ENCODE measurements at regions not wholly inside any gene's neighbourhood (a gene's known extent, or its start where the extent isn't known, plus 50 kb on each side); places are given as distances from the start of the nearest gene placed in this dataset.

DNA sequence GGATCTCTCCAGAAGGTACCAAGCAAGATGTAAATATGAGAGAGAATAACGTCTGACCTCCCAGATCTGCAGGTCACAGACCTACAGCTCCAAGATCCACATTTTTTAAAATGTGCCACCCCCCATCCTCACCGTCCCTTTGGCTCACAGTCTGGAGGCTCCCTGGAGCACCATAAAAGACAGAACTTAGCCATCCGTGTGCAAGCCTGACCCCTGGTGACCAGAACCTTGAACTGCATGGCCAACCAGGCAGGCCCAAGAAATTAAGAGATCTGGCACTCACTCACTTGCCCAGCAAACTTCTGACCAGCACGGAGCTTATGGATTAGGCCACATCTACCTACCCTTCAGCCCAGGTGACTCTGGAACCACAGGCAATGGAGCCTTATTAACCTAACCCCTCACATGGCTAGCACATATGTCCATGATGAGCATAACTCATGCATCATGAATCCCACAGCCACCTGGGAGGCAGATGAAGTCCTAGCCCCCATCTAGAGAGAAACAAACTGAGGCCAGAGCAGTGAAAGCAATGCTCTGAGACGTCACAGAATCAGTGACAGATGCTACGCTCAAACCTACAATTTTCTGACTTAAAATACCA is 275.3 kb downstream of the UACA start:
- WGBS, 3 donors = 22 to 26% (median 25%) methylated on average over 6 of the region's 6 CpGs
- no peak overlapping the region for H3K27ac ChIP-seq (ENCODE audit: low read depth, low read length)

DNA sequence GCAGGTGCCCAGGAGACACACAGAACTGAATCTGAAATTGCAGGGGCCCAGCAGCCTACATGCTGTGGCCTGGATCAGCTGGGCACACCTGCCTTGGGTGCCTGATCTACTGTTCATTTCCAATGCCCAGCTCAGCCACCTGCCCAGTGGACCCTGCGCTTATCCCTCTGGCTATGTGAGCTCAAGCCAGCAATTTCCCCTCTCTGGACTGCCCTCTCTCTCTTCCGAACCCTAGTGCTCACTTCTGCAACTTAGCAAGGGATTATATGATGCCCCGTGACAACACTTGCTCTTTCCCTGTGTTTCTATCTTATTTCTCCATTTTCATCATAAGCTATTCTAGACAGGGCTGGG is 276.0 kb downstream of the UACA start:
- H3K27ac ChIP-seq (ENCODE audit: low read depth, low read length) = no peak overlapping the region
- WGBS, 3 donors = 78 to 85% (median 81%) methylated on average over 3 of the region's 3 CpGs

DNA sequence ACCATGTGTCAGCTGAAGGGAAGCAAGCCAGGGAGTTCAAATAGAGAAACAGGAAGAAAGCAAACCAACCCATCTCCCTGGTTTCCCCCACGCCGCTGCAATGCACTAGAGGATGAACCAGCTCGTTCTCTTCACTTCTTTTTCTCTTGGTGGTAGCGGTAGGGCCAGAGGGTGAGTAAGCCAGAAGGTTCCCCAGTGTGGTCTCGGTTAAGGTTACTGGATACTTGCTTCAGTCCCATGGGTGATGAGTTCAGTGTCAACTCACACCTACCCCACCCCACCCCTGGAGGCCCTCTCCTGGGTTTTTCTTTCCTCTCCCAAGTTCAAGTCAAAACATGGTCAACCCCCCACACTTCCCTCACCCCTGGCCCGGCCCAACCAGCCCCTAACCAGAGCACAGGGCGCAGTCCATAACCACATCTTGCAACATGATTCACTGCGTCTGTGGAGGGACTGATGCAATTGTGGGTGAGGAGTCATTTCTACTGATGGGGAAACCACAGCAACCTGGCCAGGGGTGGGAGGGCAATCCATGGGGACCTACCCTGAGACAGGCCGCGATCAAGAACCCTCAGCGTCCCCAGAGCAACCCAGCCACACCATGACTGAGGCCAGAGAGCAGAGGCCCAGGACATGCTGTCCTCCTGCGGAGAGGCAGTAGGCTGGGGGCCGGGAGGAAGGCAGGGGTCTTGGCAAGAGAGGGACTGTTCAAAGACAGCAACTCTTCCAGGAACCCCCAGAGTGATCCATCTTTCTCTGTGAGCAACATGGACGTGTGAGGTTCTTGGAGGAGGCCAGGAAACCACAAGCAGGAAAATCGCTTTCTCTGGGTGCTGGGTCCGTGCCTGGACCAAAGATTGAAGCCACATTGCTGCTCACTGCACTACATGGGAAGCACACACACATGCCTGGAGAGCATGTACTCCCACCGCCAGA is 276.6 kb downstream of the UACA start:
- H3K27ac ChIP-seq (ENCODE audit: low read depth, low read length) = no peak overlapping the region
- 49 to 79% (median 49%) methylated on average over 17 of the region's 17 CpGs for WGBS, 3 donors

DNA sequence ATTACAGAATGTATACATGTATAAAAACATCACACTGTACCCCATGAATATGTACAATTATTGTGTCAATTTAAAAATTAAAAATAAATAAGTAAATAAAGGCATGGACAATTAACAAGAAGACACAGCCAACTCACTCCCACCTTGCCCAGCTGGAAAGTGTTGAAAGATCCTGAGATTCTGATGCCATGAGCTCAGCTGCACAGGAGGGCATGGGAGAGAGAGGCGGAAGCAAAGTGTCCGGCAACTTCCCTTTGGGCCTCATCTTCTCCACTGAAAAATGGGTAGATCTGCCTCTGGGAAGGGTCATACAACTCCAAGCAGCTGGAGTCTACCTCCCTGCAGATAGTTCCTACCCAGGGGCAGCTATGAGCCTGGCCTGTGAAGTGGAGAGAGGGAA is 277.3 kb downstream of the UACA start:
- WGBS, 3 donors = 64 to 98% (median 67%) methylated on average over 2 of the region's 2 CpGs
- no peak overlapping the region for H3K27ac ChIP-seq (ENCODE audit: low read depth, low read length)

DNA sequence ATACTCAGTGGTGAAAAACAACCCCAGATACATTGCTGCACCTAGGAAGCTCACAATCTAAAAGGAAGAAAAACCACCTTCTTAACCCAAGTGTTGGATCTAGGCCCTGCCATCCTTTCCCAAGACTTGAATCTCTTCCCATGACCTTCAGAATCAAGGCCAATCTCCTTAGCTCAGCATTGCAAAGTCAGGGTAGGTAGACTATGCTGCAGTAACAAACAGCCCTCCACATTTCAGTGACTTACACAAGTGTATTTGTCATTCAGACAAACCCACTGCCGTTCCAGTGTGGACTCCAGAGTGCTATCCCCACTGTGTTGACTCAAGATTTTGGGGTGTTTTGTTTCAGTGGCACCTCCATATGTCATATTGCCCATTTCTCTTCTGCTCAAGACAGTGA is 278.4 kb downstream of the UACA start:
- WGBS, 3 donors = 0 to 61% (median 46%) methylated on average over 1 of the region's 1 CpG
- no peak overlapping the region for H3K27ac ChIP-seq (ENCODE audit: low read depth, low read length)

DNA sequence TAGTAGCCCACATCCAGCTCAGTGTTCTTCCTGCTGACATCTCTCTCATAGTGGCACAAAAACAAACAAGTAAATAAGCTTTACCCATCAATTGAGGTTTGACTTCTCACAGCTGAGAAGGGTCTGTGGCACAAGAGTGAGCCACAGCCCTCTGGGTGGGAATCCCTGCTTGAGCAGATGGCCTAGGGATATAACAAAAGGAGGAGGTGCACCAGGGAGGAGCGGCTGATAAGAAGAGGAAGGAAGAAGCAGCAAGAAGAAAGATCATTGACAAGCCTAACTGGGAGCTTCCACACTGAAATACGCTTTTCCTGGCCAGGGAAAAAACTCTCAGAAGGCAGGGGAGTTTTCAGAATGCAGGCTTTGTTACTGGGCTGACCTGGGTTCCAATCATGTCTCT is 279.8 kb downstream of the UACA start:
- WGBS, 3 donors = 58 to 83% (median 71%) methylated on average over 2 of the region's 2 CpGs
- no peak overlapping the region for H3K27ac ChIP-seq (ENCODE audit: low read depth, low read length)

DNA sequence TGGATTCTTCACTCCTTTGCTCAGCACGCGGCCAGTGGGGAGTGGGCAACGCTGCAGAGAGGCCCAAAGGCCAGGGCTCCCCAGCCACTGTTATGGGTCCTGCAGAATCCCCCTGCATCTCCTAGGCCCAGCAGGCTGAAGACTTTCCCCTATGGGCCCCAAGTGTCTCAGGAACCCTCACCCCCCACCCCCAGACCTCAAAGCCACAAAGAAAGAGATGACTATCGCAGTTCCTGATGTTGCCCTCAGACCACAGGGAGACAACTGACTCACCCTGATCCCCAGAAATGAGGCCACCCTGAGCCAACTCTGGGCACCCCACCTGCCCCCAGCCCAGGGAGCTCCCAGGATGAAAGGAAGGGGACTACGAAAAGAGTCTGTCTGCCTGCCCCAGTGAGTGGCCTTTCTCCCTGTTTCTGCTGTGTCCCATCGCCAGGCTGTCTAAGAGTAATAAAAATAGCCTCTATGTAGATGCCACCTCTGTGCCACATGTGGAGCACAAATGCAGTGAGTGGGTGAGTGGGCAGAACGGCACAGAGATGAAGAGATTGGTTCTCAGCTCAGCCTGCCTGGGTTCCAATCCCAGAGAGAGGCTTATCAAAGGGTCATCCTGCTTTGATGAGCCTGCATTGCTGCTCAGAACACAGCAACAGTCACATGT is 283.0 kb downstream of the UACA start:
- 60 to 81% (median 62%) methylated on average over 7 of the region's 7 CpGs for WGBS, 3 donors
- no peak overlapping the region for H3K27ac ChIP-seq (ENCODE audit: low read depth, low read length)

DNA sequence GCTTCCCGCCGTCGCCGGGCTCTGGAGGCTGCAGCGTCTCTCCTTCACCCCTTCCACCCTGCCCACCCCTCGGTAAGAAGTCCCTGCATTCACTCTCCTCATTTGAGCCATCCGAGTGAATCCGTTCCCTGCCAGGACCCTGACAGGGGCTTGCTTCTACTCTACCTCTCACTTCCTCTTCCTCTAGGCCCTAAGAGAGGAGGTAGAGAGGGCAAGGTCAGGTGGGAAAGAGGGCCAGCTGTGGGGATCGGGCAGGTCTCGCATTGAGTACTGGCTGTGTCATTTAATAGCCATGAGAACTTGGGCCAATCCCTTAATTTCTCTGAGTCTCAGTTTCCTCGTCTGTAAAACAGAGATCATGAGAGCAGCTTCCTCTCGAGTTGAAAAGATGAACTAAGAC is 283.6 kb downstream of the UACA start:
- 75 to 77% (median 76%) methylated on average over 12 of the region's 12 CpGs for WGBS, 3 donors

DNA sequence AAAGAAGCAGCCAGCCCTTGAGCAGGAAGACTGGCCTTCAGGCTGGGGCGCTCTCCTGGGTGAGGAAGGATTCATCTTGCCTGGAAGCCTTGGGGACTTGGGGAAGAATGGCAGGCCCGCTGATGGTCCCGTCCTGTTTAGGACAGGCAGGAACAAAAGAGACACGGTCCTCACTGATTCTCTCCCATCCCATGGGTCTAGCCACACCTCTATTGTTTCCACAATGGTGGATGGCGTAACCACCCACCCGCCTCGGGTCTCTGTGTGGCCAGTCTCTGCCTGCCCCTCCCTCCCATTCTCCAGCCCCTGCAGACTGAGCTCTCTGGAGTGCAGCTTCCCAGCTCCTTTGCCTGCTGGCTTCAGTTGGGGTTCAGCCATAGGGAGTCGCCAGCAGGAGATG is 284.3 kb downstream of the UACA start:
- H3K27ac ChIP-seq (ENCODE audit: low read depth, low read length) = no peak overlapping the region
- WGBS, 3 donors = 66 to 78% (median 70%) methylated on average over 8 of the region's 8 CpGs

More for the DNA sequence above, 283.6 kb downstream of the UACA start:
- H3K27ac ChIP-seq (ENCODE audit: low read depth, low read length) = no peak overlapping the region

DNA sequence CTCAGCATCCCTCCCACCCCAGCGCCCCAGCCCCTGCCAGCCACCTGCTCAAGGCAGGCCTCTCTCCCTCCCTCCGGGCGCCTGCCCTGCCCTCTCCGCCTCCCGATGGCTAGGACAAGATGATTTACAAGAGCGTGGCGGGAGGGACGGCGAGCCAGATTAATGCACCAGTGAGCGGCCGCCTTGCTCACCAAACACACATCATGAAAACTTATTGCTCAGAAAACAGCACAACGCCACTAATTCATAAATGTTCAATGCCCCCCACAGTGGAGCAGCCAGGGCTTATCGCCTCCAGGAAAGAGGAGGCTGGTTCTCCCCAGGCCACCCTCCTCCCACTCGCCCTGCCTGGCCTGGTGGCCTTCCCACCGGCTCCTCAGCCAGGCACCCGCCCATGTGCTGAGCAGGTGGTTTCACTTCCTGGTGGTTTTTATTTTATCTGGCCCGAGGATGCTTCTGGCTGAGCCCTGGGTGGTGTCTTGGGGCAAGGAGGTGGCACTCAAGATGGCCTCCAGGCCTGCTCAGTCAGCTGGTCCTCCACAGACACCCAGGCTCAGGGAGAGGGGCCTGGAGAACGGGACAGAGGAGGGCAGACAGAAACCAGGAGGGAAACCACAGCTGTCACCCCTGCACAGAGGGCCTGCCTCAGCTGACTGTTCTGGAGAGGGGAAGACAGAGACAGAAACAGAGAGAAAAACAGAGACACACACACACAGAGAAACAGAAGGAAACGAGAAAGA is 284.9 kb downstream of the UACA start:
- H3K27ac ChIP-seq (ENCODE audit: low read depth, low read length) = no peak overlapping the region
- 72 to 77% (median 75%) methylated on average over 19 of the region's 19 CpGs for WGBS, 3 donors

DNA sequence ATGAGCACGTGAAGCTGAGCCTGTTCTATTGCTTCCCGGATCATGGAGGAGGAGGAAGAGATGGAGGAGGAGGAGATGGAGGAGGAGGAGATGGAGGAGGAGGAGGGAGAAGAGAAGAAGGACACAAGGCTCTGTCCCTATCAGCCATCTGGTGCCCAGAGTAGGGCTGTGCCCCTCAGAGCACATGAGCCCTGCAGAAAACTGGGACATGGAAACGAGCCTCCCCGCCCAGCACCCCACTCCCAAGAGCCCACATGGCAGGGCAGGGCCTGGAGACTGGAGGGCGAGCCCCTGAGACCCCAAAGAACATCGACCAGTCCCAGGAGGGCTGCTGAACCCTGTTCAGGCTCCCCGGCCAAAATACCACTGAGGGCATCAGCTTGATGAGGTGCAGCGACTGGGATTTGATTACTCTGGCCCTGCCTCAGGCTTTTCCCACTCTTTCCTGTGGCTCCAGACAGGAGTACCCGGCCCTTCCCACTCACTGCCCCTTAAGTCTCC is 285.6 kb downstream of the UACA start:
- 76 to 93% (median 87%) methylated on average over 9 of the region's 9 CpGs for WGBS, 3 donors
- no peak overlapping the region for H3K27ac ChIP-seq (ENCODE audit: low read depth, low read length)

DNA sequence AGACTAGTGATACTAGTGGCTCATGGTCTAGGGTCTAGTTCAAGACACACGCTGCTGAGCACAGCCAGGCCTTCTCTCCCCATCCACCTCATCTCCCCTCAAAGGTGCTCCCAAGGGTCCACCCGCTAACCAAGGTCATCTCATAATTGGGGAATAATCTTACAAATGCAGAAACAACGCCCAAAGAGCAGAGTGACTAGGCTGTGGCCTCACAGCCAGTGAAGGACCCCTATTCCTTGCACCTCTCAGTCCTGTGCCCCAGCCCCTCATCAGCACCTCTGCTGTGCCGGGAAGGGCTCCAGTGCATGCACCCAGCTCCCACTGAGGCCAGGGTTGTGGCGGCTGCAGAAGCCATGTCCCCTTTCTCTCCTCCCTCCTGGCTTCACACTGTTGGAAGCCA is 286.9 kb downstream of the UACA start:
- 85 to 98% (median 97%) methylated on average over 5 of the region's 5 CpGs for WGBS, 3 donors
- no peak overlapping the region for H3K27ac ChIP-seq (ENCODE audit: low read depth, low read length)

DNA sequence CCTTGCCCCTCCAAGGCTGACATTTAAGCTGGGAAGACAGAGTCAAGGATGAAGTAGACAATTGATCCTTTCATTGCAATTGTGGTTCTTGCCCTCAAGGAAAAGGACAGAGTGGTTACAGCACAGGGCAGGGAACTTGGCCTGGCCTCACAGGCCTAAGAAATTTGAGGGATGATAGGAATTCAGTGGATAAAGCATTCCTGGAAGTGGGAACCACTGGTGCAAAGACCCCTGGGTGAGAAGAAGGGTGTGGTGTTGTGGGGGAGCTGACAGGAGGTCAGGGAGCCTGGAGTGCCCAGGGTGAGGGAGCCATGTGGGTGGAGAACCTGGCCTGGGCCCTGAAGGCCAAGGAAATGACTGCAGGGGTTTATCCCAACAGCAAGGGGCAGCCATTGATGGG is 287.4 kb downstream of the UACA start:
- no peak overlapping the region for H3K27ac ChIP-seq (ENCODE audit: low read depth, low read length)

DNA sequence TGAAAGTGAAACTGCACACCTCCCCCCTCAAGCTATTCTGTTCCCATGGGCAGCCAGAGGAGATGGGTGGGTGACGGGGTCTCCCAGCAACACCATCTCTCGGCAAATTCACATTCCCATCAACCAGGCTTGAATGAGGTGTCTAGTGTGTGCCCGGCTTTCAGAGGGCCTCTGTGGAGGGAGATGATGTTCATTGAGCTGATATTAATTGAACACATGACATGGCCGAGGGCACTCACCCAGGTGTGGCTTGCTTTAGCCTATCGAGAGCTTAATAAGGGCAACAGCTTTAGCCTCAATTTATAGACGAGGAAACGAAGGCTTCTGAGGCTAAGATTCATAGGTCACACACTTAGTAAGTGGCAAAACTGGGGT is 288.0 kb downstream of the UACA start:
- 74 to 86% (median 76%) methylated on average over 7 of the region's 7 CpGs for WGBS, 3 donors
- no peak overlapping the region for H3K27ac ChIP-seq (ENCODE audit: low read depth, low read length)

DNA sequence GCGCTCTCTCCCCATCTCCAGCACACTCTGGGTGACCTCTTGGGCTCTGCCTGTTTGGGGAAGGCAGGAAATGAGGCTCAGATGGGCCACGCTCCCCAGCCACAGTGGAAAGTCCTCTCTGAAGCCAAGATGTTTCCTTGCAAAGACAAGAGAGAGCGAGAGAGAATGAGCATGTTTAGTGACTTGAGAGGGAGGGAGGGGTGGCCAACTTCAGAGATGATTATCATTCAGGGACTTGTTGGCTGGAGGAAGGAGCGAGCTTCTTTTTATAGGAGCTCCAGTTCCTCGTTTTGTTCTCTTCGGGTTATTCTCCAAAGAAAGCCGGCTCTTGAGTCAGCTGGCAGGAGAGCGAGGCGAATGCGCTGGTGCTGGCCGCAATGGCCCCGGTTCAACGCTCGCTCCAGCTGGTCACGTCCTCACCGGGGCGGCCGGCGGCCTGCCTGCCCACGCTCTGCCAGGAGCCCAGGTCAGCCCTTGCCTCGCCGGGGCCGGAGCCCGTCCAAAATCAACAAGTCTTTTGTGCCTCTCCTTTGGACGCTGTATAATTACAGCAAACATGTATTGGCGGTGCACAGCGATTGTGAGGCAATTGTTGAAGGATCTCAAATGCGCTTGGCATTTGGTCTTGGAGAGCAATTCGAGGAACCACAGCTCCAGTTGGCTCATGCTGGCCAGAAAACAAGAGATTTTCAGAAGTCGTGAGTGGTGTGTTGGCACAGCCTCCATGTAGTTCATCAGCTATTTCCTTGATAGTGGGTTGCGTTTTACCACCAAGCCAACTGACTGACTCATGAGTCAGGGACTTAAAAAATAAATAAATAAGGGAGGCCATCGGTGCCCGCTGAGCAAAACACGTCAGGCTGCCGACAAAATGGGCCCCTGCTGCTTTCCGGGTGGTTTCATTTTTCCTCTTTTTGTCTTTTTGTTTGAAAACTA is 288.6 kb downstream of the UACA start:
- WGBS, 3 donors = 9 to 66% (median 12%) methylated on average over 36 of the region's 36 CpGs
- H3K27ac ChIP-seq (ENCODE audit: low read depth, low read length) = peak overlapping the region; percentile 21

DNA sequence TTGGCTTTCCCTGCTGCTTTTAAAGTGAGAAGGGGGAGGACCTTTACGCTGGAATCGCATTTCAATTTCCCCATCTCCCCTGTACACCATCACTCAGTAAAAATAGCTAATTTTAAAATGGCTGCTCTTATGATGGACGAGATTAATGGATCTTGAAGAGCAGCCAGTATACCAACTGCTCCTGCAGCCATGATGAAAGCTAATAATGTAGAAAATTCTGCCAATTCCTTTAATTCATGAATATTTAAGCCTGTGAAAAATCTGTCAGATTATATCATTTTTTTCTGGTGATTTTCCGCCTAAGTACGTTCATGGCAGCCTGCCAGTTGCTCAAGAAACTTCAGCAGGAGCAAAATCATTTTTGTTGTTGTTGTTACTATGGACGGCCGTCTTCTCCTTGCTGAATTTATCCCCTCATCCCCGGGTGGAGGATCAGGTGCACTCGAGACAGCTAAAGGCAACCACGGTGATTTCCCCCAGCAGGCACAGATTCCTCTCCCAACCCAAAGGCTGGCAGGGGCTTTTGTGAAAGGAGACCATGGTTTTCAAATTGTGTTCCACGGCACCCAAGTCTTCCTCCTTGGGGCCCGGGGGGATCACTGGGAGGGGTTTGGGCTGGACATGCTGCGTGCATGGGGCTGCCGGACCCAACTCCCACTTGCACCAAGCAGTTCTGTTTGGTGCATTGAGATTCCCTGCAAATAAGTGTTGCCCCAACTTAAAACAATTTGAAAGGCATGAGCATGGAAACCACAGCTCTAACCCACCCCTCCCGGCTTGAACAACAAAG is 289.6 kb downstream of the UACA start:
- no peak overlapping the region for H3K27ac ChIP-seq (ENCODE audit: low read depth, low read length)
- WGBS, 3 donors = 34 to 58% (median 38%) methylated on average over 15 of the region's 15 CpGs

DNA sequence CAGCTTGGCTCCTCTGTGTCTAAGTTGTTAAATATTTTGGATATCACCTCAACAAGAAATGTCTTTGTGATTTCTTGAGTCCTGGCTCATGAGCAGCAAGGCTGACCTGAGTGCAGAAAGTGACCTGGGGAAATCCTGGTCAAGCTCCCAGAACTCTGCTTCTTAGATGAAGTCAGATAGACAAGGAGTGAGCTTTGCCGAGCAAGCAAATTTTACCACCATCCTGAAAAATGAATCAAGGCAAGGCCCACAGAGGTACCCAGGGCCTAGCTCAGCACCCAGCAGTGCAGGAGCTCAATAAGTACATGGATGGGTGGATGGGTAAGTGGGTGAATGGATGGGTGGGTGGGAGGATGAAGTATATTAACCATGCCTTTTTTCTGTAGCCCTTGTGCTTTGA is 291.8 kb downstream of the UACA start:
- no peak overlapping the region for H3K27ac ChIP-seq (ENCODE audit: low read depth, low read length)
- 49 to 89% (median 55%) methylated on average over 1 of the region's 1 CpG for WGBS, 3 donors

Data from adipose tissue (tissue), 3 donors.